CD4-positive, alpha-beta T cell treated with Interleukin-2 at 100 ng/mL for 4 hours (primary cell): ENCODE measurements at regions not wholly inside any gene's neighbourhood (a gene's known extent, or its start where the extent isn't known, plus 50 kb on each side); places are given as distances from the start of the nearest gene placed in this dataset.

Experiments
- DNase-seq: peaks from one replicate; pipeline ENCODE4 v3.0.0-alpha.2; 2020; ENCODE audit warnings: low spot score

DNA sequence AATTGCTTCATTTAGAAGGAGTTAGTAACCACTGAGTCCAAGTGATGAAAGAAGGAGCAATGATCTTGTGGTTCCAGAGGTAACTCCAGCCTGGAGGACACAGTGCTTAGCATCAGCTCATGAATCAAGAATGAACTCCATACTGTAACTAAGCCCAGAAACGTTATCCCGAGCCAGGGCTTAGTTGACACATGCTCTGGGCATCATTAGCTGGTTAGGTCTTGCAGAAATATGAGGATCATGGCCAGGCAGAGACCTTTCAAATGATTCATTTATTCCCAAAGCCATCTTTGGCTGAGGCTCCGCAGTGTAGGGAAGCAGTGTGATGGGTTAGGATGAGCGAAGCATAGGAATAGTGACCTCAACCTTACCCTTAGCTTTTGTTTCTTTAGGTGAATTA is 277.4 kb downstream of the FAM76B start:
- no peak for DNase-seq

DNA sequence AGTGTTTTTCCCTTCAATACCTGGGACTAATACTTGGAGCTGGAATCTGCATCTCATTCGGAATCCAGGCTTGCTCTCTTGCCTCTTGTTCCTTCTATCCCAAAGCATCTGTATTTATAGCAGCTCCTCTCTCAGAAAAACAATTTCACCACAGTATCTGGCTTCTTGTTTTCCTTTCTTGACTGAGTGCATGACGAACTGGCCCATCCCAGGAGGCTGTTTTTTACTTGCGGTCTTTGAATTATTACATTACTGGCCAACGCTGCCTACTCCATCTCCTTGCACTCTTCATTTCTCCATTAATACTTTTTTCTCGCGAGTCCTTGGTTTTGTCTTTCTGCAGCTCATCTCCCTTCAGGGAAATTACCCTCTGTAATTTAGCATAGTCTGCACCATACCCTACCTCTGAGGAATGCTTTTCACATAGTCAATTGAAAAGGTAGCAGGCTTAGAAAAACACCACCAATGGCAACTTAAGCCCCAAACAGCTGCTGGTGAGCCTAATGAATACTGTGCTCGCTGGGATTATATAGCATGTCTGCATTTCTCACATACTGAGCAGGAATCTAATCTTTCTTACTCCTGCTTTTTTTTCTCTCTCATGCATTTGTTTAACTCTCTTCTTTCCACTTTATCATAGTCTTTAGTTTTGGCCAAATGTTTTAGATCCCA is 277.4 kb upstream of the SESN3 start:
- DNase-seq, result no peak

DNA sequence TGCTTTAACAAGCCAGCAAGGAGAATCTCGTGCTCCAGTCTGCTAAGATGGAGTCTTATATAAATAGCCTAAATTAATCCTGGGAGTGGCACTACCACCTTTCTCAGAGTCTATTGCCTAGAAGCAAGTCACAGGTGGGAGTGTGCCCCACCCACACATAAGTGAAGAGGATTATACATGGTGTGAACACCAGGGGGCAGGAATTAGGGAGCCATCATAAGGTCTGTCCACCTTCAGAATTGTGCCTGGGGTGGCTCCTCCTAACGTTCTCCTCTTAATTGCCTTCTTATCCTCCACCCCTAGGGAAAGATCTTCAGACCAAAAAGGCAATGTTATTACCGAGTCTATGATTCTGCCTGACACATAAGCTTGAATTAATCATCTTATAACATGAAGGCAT is 276.8 kb upstream of the SESN3 start:
- peak; percentile 2 for DNase-seq

DNA sequence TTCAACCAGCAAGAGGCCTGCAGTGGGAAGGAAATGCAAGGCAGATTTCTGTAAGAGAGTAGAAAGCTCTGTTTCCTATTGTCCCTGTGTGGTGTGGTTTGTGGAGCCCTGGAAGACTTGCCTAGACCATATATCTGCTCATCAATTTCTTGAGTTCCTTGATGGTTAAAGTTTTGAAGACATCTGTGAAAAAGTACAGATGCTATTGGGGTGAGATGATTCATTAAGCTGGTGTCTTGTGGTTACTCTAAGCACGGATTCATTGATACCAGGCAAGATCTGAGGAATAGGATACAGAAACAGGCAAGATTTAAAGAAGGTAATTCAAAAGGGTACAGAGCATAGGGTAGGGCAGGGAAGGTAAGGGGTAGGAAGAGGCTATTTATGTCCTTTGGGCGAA is 275.8 kb upstream of the SESN3 start:
- no peak for DNase-seq

DNA sequence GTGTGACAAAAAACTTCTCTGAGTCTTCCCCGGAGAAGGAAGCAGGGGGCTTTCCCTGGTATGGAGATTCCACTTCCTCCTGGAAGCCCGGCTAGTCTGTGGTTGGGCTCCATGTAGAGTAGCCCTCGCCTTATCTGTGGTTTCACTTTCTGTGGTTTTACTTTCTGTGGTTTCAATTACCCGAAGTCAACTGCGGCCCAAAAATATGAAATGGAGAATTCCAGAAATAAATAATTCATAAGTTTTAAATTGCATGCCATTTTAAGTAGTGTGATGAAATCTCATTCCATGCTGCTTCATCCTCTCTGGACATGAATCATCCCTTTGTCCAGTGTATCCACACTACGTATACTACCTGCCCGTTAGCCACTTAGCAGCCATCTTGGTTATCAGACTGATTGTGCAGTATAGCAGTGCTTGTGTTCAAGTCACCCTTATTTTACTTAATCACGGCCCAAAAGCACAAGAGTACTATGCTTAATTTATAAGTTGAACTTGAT is 275.0 kb upstream of the SESN3 start:
- DNase-seq, result no peak

DNA sequence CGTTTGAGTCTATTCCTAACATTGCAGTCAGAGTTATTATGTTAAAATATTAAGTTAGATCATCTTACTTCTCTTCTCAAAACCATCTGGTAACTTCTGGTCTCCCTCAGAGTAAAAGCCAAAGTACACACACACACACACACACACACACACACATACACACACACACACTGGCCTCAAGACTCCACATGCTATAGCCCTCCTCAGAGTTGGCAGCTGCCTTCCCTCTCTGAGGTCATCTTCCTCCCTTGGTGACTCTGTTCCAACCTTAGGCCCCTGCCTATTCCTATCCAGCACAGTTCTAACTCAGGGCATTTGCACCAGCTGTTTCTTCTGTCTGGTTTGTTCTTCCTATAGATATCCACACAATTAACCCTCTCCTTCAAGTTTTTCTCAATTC is 272.0 kb upstream of the SESN3 start:
- DNase-seq, result no peak

DNA sequence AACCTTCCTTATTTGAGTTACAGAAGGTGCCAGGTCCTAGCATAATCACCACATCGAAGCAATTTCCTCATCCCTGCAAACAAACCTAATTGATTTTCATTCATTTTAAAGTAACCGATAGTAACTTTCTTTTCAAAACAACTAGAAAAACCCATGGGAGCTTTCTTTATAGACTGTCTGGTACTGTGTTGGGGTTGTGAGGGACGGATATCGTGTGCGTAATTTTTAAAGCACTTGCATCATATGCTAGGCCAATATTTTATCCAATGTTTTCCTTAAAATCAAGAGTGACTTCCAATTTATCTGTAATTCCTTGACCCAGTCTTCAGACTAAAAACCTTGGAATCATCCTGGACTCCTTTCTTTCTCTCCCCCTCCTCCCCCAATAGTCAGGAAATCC is 271.5 kb upstream of the SESN3 start:
- no peak for DNase-seq

DNA sequence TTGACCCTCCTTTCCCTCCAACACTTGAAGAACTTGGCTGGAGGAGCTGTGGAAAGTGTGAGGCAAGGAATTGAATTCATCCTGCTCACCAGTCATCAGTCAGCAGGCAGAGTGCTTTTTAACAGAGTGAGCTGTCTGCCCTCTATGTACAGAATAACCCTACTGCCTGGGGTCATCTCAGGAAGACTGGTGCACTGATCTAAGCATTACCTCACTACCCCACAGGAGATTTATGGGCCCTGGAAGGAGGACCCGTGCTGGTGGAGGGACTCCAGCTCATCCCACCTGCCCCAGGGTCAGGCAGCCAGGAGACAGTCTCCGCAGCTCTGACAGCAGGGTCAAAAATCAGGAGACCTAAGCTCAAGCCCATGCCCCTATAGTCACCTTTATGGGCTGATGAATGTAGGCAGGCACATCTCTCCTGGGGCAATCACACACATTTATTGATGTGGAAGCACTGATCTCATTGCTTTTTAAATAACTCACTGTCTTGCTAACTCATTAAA is 270.8 kb upstream of the SESN3 start:
- no peak for DNase-seq

DNA sequence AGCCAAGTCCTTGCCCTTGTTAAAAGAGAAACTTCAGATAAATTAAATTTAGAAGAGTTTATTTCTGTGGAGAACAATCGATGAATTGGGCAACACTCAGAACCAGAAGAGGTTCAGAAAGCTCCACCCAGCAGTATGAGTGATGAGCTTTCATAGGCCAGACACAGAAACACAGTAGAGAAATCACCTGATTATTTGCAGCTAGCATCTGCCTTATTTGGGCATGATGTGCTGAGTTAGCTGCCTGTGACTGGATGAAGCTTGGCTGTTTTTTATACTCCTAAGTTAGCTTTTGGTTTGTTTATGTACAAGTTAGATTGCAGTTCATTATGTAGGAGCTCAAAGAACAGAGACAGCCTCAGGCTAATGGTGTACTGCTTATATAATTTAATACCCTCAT is 269.5 kb upstream of the SESN3 start:
- DNase-seq, result no peak

DNA sequence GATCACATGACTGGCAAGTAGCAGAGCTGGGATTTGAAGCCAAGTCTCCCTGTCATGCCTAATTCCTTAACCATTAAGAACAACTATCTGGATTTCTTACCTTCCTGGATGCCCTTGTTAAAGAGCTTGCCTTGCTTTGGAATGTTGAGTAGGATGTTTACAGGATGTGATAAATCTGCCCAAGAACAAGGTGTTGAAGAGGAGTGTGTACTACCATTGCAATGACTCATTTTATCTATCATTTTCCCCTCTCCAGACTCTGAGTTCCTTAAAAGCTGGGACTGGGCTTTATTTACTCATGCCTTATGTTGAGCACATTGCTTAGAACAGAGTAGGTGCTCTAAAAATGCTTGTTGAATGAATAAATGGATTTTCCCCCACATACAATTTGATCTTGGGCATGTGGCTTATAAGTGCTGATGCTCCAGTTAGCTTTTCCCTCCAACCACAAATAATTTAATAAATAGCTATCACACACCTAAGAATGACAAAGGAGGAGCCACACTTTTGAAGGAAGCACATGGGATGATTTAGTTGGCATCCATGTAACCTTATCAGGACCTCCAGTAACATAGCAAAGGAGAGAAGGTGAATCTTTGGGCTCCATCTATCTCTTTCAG is 268.6 kb upstream of the SESN3 start:
- no peak for DNase-seq

DNA sequence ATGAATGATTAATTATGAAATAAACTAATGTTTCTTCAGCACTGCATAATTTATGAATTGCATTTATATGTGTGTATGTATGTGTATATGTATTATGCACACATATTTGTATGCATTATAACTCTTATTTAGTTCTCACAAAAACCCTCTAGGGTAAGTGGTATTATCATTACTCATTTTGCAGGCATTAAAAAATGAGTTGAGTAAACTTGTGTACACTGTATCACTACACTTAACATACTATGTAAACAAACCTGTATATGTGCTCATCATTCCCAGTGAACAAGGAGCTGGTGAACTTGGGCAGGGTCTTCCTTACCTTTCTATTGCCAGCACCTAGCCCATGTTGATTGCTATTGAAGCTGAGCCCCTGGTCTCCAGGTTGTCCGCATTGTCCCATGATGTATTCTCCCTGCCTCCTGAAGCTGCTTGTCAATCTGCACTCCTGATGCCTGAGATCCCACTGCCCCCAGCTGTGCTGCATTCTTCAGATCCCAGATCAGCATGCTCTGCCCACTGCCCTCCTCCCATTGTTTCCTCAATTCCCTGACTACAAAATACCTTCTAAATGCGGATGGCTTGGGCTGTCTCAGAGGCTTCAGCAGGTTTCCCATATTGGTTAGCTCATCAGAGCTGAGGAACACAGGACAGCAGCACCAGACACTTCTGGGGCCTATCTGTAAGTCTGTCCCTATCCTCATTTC is 267.9 kb upstream of the SESN3 start:
- no peak for DNase-seq

DNA sequence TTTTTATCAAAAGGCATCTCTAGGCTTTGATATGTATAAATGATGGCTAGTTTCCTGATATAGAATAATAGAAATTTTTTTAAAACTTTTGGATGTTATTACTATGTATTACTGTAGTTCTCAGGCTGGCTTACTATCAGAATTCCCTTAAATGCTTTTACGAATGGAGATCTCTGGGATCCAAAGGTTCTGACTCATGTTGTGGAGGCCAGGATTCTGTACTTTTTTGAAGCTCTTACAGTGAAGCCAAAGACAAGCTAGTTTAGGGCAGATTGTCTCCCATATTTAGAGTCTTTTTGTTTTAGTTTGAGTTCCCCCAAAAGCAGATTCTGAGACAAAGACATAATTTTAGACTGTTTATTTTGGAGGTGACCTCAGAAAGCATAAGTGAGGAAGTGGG is 265.9 kb upstream of the SESN3 start:
- DNase-seq, result no peak

DNA sequence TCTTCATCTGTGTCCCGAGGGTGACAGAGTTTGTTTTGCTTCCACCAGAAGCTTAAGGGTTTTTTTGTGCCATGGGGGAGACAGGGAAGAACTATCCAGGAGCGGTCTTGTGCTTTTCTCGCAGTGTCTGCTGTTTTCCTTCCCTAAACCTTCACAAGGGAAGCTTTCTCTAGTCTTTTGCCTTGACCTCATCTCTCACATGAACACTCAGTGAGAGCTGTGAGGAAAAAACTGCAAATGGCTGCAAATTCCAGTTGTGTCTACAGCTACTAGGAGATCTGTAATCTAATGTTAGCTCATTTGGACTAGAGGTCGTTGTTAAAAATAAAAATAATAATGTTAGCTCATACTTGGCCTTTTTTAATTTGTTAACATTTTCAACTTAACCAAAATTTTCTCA is 264.7 kb upstream of the SESN3 start:
- DNase-seq, result no peak

DNA sequence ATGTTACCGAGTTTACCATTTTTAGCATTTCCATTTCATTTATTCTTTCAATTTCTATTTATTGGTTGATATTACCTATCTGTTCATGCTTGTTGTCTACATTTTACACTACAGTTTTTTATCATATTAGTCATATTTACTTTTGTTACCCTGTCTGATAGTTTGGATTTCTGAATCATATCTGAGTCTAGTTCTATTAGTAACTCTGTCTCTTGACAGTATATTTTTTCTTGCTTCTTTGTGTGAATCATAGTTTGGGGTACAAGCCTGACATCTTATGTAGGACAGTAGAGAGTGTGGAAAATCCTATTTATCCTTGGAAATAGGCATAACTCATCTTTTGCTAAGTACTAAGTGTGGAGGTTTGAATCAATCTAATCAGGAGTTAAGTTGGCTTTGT is 263.9 kb upstream of the SESN3 start:
- DNase-seq, result no peak

DNA sequence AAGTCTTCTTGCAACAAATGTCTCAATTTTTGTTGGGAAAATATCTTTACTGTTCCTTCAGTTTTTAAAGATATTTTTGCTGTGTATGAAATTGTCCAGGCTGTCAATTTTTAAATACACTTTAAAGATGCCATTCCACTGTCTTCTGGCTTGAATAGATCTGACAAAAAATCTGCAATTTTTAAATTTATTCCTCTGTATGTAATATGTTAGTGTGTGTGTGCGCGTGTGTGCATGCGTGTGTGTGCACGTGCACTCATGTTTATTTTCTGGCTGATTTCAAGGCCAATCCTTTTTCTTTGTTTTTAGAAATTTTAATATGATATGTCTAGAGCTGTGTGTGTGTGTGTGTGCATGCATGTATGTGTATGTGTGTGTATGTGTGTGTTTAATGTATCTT is 263.2 kb upstream of the SESN3 start:
- DNase-seq, result no peak

DNA sequence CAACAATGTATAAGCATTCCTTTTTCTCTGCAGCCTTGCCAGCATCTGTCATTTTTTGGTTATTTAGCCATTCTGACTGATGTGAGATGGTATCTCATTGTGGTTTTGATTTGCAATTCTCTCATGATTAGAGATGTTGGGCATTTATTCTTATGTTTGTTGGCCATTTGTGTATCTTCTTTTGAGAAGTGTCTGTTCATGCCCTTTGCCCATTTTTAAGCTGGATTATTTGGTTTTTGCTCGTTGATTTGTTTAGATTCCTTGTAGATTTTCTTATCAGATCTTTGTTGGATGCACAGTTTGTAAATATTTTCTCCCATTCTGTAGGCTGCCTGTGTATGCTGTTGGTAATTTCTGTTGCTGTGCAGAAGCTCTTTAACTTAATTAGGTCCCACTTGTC is 259.6 kb upstream of the SESN3 start:
- no peak for DNase-seq

DNA sequence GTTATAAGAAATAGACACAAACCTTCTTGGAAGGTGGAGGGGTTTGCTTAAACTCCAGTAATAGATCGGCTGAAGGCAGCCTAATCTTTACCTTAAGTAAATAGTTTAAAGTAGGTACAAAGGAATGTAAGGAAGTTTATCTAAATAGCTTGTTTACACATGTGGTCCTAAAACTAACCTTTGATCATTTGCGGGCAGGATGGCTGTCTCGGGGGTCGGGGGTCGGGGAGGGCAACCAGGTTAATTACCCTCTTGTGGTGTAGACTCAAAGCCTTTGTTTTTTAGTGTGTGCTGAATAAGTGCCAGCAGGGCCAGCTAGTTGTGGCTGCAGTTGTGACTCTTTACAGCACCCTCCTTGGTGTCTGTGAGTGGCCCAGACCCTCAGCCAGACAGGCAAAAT is 256.9 kb upstream of the SESN3 start:
- DNase-seq, result no peak

DNA sequence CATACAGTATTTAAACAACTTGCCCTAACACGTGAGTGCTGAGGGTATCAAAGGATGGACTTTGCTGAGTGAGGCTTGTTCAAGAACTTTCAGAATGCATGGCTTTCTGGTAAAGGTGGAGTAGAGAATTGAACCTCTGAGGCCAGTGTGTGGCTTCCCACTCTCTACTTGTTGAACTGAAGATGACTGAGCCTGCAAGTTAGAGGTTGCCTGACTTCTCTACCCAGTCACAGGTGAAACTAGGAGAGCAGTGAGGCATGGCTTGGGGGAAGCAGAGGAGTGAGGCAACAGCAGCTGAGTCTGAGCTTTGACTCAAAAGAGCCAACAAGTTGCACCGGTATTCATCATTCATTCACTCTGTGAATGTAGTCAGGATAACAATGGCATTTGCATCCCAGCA is 256.4 kb upstream of the SESN3 start:
- DNase-seq, result no peak

DNA sequence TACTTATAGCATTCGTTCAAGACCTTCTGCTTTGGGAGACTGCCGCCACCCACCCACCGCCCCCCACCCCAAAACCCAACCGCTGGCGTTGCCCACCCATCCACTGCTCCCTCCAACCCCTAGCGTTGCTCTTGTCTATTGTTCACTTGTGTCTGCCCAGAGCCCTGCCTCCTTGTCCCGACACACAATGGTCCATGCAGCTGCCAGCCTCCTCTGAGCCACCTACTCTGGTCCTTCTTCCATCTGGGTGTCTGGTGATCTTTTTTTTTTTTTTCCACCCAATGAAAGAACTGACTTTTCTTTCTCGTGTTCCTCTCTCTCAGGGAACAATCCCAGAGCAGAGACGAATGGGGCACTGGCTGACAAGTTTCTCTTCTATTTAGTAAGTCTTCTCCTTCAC is 256.0 kb upstream of the SESN3 start:
- no peak for DNase-seq

DNA sequence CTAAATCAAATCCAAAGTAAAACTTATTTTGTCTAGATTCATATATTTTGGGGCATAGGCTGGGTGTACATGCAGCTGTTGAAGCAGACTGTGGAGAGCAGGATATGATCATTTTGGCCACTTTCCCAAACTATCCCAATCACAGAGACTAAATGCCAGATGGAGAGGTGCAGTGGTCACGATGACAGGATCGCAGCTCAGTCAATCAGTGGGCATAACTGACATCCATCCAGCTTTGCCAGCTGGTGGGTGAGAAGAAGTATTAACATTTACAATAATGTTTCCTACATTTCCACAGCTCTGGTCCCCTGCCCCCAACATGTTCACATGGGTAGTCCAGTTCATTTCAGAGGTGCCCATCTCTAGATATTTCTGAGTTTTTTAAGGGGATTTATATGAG is 255.5 kb upstream of the SESN3 start:
- DNase-seq, result no peak

DNA sequence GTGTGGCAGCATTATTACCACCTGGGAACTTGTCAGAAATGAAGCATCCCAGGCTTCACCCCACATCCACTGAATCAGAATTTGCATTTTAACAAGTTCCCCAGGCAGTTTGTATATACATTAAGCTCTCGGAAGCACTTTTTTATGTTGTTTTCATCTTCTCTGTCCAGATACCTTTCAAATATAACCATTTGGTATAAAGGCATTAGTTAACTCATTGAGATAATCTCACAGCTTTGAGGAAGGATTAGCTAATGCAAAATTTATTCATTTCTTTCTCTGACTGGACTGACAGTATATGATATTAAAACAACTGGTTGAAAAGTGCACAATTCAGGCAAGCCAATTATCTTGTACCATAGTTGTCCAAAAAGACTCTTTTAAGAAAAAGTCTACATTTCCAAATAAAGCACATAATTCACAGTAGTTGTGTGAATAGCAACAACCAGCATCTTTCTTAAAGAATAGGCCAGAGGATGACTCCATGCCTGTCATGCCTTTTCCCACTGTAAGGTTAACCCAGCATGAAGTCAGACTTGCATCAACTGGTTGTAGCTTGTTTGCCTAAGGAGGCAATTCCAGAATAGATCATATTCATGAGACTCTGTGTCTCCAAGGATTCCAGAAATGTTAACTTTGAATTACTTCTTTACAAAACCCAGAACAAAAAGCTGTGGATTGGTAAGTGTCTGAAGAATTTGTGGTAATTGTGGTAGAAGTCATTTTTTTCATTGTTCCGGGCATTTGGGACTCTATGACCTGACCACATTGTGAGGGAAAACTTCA is 254.3 kb upstream of the SESN3 start:
- DNase-seq, result no peak

DNA sequence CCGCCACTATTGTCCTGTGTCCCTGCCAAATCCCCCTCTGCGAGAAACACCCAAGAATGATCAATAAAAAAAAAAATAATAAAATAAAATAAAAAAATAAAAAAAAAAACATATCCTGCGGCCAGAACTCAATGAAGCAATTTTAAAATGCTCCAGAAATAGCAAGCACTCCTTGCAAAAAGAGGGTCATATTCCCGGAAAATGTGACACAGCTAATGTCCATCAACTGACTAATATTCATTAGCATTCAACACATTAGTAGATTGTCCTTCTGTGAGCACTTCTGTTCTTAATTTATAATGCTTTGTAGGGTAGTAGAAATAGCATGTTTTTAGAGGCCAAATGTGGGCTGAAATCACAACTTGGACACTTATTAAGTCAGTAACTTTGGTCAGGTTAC is 252.3 kb upstream of the SESN3 start:
- no peak for DNase-seq

DNA sequence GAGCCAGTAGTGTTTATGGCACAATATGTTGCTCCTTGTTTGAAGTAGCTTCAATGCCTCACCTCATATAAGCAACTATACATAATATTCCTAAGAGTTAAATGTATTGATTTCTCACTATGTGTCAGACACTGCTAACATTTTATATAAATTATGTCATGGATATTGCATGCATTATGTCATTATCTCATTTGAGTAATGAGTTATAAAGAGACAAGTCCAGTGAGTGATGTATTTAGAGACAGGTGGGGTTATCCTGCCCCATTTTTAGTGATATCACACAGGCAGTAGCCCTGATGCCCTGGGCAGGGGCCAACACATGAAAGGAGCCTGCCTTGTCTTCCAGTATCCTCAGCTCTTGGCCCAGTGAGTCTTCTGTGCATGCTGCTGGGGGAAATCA is 247.0 kb upstream of the SESN3 start:
- DNase-seq, result no peak
